Frontal cortex (tissue), 3 donors: ENCODE measurements at regions not wholly inside any gene's neighbourhood (a gene's known extent, or its start where the extent isn't known, plus 50 kb on each side); places are given as distances from the start of the nearest gene placed in this dataset.

ENCODE experiments used
- DNase-seq, 2 donors: peaks; one replicate each; pipeline ENCODE4 v3.0.0; 2012; ENCODE audit warnings: low spot score in 2 of 2
- FAIRE-seq: peaks from 2 replicates; lab custom pipeline; 2012; peaks lifted over from hg19 to GRCh38; lab: Jason Lieb, UNC
- donor health status: control.
- donor health status: control.
- donor health status: control.

- no peak for DNase-seq
- no peak for FAIRE-seq
Measured at GRCh38 chr12:24573621-24574020, 375.3 kb downstream of the BCAT1 start.

GRCh38 chr12:24565300-24565699 is 383.6 kb downstream of the BCAT1 start:
- no peak for DNase-seq
- no peak for FAIRE-seq

- no peak for FAIRE-seq
- peak; percentile 55 to 67 for DNase-seq
Measured at GRCh38 chr12:24562771-24563431, 386.0 kb downstream of the BCAT1 start.

- DNase-seq (peak; percentile 61 to 66), FAIRE-seq (no peak)
Measured at GRCh38 chr12:24561882-24562770, 386.8 kb downstream of the BCAT1 start.

GRCh38 chr12:24561411-24561871 is 387.5 kb downstream of the BCAT1 start:
- FAIRE-seq (no peak), DNase-seq (peak in 1 of 2 donors; percentile 23)

GRCh38 chr12:24560831-24561271 is 388.1 kb downstream of the BCAT1 start:
- FAIRE-seq, result no peak
- DNase-seq, result peak in 1 of 2 donors; percentile 25

- FAIRE-seq, result no peak
- no peak for DNase-seq
Measured at GRCh38 chr12:24560192-24560775, 388.6 kb downstream of the BCAT1 start.

- no peak for FAIRE-seq
- DNase-seq, result no peak
Measured at GRCh38 chr12:24557738-24558137, 391.2 kb downstream of the BCAT1 start.

- no peak for FAIRE-seq
- DNase-seq, result no peak
Measured at GRCh38 chr12:24555730-24556129, 393.2 kb downstream of the BCAT1 start.

GRCh38 chr12:24554612-24555295 is 394.1 kb downstream of the BCAT1 start:
- DNase-seq (no peak), FAIRE-seq (no peak)

- DNase-seq (no peak), FAIRE-seq (no peak)
Measured at GRCh38 chr12:24553259-24553658, 395.6 kb downstream of the BCAT1 start.

- FAIRE-seq (no peak), DNase-seq (no peak)
Measured at GRCh38 chr12:24551163-24551786, 397.6 kb downstream of the BCAT1 start.

GRCh38 chr12:24550609-24551008 is 398.3 kb downstream of the BCAT1 start:
- DNase-seq (no peak), FAIRE-seq (no peak)

GRCh38 chr12:24546661-24547060 is 402.2 kb downstream of the BCAT1 start:
- FAIRE-seq, result no peak
- DNase-seq, result no peak

GRCh38 chr12:24546084-24546483 is 402.8 kb downstream of the BCAT1 start:
- no peak for DNase-seq

GRCh38 chr12:24544368-24544767 is 404.5 kb downstream of the BCAT1 start:
- DNase-seq (no peak), FAIRE-seq (no peak)

More at GRCh38 chr12:24546084-24546483, 402.8 kb downstream of the BCAT1 start:
- FAIRE-seq, result no peak

GRCh38 chr12:24541193-24541871 is 407.6 kb downstream of the BCAT1 start:
- no peak for FAIRE-seq

GRCh38 chr12:24539646-24540045 is 409.3 kb downstream of the BCAT1 start:
- no peak for FAIRE-seq
- DNase-seq, result no peak

More at GRCh38 chr12:24541193-24541871, 407.6 kb downstream of the BCAT1 start:
- DNase-seq, result no peak
